HG03175 (cell line): ENCODE measurements at regions not wholly inside any gene's neighbourhood (a gene's known extent, or its start where the extent isn't known, plus 50 kb on each side); places are given as distances from the start of the nearest gene placed in this dataset.
"Not testable (repeated sequence)": the region's sequence is repeated elsewhere in the genome, so short reads cannot be mapped to it uniquely, and the experiment has no call there.

Experiments
- ATAC-seq: cut with Tn5 transposase; IDR thresholded peaks from one replicate; pipeline ENCODE4 v1.9.1; 2021; ENCODE audit warnings: mild to moderate bottlenecking, moderate library complexity; ENCODE audit not compliant: unreplicated experiment

DNA sequence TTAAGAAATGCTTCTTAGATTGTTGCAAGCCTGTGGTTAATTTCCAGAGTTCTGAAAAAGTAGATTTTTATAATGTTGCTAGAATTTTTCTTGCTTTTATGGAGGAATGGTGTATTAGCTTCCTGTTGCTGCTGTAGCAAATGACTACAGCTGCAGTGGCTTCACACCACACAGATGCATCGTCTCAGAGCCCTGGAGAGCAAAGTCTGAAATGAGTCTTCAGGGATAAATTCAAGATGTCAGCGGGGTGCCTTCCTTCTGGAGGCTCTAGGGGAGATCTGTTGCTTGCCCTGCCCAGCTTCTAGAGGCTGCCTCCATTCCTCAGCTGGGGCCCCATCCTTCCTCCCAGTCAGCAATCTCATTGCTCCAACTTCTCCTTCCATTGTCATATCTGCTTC lies 187.8 kb downstream of the ZNF516 start:
- ATAC-seq, result no peak

DNA sequence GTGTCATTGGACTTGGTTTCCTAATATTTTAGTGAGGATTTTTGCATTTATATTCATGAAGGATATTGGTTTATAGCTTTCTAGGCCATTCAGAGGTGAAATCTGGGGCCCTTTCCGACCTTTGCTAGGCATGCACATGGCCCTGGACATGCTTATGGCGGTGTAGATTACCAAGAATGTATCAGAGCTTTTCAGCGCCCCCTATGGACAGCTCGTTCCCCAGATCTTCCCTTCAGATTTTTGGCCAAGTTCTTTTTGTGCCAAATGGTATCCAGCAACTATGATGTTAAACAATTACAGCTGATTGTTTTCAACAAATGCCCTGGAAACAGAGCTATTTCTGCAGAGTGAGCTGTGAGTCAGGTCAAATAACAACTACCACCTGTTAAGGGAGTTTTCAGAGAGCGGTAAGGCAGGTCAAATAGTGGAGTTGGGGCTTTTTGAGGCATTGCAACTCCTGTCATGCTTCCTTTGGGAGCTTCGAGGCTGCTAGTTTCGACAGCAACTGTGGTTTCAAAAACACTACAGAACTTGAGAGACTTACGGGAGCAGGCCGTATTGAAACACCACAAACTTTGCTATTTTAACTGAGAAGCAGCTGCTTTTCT lies 188.3 kb downstream of the ZNF516 start:
- no peak for ATAC-seq

GRCh38 chr18:76285866-76286265 lies 209.2 kb downstream of the ZNF516 start:
- no peak for ATAC-seq

- ATAC-seq, result no peak
Observed at GRCh38 chr18:76281565-76281964, 213.5 kb downstream of the ZNF516 start.

DNA sequence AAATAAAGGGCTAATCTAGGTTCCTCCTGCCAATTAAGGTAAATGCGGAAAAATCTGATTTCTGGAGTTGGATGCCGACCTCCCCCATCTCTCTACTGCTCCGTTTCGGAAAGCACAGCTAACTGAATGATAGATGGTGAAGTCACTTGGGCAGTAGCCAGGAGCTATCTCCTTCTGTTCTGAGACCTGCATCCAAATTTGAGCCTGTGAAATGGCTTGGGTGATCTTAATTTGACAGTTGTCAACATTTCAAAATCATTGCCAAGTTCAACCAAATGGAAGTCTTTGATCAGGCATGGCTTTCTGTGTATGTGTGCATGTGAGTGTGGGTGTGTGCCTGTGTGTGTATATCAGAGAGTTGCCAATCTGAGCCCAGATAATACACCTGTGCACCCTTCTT lies 217.2 kb downstream of the ZNF516 start:
- no peak for ATAC-seq

- no peak for ATAC-seq
Observed at GRCh38 chr18:76275727-76276313, 219.2 kb downstream of the ZNF516 start.

GRCh38 chr18:76274468-76275289 lies 220.4 kb downstream of the ZNF516 start:
- ATAC-seq, result no peak

DNA sequence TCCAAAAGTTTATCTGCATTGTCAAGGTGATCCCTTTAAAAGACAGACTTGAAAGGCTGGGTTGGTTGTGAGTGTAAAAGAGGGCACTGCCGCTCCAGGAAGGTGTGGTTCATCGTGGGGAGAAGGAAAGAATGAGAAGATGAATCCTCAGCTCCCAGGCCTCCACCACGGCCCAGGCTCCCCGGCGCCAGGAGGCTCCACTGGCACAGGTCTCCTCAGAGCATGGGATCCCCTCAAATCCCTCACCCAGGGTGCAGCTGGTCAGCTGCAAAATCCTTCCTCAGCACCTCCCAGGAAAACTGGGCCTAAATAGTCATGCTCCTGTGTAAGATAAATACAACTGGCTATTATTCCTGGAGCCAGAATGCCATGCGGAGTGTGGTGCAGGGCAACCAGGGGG lies 221.1 kb downstream of the ZNF516 start:
- no peak for ATAC-seq

- ATAC-seq, result no peak
Observed at GRCh38 chr18:76273036-76273545, 222.0 kb downstream of the ZNF516 start.

DNA sequence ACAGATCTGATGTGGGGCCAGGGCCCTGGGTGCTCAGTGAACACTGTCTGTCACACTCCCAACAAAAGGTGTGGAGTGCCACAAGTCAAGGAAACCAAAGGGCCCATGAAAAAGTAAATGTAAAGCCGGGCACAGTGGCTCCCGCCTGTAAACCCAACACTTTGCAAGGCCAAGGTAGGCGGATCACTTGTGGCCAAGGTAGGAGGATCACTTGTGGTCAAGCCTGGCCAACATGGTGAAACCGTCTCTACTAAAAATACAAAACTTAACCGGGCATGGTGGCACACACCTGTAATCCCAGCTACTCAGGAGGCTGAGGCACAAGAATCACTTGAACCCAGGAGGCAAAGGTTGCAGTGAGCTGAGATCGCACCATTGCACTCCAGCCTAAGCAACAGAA lies 227.6 kb downstream of the ZNF516 start:
- not testable (repeated sequence) for ATAC-seq

GRCh38 chr18:76266236-76266991 lies 228.6 kb downstream of the ZNF516 start:
- ATAC-seq, result no peak

GRCh38 chr18:76265497-76266235 lies 229.4 kb downstream of the ZNF516 start:
- no peak for ATAC-seq

GRCh38 chr18:76264876-76265250 lies 230.2 kb downstream of the ZNF516 start:
- no peak for ATAC-seq

DNA sequence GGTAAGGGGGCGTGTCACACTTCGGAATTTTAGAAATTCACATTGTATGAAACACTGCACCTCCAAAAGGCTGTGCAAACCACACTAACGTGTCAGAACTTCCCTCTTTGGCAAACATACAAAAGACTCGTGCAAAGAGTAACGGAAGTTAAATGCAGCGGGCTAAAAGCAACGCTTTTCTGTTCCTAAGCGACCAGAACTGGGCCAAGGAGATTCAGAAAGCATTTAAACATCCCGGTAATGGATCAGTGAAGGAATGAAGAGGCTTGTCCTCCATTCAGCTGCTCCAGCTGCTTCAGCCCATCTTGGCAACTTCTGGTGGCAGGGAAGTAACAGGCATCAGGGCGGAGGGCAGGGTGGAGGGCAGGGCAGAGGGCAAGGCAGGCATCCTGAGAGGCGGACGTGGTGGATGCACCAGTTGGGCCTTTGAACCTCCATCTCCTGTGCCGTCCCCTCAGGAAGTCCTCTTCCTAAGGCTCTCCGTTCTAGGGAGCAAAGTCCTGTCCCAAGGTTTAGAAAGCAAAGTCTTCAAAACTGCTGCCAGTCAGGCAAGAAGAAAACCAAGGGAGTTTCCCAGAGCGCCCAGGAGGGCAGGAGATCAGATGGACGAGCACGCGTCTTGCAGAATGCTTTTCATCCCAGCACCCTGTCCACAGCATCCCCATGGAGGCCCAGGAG lies 230.7 kb downstream of the ZNF516 start:
- ATAC-seq, result no peak

DNA sequence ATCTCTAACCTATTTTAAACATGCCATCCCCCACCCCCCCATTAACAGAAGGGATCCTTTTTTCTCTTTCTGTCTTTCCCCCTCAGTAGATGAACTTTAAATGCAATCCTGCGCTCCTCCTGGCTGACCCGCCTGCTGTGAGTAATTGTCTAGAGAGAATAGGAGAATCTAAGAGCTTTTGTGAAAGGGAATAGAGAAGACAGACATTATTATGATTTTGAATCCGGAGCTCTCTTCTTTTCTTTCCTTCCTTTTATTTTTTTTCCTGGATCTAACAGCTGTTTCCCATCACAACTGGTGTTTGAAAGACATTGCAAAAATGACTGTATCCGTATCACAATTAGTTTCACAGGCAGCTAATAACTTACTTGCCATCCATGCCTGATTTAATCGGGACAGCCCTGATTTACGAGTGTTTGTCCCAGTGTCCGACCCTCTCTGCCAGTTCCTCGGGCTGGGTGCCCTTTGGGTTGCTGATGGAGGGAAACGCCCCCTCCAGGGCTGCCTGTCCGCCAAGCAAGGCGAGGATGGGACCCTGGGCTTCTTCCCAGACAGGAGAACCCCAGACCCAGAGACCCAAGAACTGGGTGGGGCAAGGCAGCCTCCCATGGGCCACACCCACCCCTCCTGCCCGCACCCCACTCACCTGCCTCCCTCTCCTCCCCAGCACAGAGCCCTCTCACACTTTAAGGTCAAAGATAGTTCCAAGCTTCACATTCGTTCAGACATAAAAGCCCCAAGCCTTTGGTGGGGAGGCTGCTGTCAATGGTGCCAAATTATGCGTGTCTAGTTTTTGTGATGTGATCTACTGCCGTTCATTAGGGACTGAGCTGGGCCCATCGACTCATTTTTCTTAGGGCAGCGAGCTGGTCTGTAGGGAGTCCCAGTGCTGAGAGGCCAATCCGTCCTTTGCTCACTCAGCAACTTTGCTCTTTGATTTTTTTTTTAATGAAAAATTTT lies 231.7 kb downstream of the ZNF516 start:
- ATAC-seq, result no peak

DNA sequence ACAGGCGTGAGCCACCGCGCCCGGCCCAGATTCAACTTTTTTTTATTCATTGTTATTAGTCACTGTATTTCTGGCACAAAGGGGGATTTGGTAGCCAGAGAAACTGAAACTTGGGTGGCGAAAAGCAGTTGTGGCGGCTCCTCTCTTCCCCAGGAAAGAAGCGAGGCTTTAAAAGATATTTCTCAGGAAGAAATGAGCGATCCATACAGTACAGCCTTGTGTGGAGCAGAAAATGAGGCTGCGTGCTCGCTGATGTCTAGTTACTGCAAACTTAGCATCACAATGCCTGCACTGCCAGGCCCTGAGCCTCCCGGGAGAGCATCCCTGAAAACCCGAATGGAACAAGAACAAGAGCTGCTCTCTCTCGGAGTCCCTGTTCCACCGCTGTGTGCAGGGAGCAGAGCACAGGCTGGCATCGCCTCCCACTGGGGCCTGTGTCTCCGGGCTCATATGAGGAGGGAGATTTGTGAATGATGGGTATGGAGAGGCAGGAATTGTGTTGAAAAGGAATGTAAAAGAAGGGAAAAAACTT lies 234.0 kb downstream of the ZNF516 start:
- ATAC-seq, result no peak

- ATAC-seq, result no peak
Observed at GRCh38 chr18:76259711-76260110, 235.3 kb downstream of the ZNF516 start.

DNA sequence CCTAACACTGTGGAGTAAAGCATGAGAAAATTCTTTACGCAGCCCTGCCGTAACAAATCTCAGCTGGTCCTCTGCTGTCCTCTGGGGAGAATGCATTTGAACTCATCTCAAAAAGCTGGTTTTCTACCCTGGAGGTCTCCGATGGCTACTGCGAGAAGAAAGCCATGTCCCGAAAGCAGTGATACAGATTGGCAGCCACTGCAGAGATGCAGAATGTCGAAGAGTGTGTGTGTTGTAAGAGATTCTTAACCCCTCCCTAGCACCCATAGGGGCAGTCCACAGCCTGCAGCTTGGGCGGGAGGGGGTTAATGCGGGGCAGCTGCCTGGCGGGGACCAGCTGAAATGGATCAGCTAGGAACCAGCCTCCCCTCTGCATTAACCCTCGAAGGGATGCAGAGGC lies 235.9 kb downstream of the ZNF516 start:
- no peak for ATAC-seq

DNA sequence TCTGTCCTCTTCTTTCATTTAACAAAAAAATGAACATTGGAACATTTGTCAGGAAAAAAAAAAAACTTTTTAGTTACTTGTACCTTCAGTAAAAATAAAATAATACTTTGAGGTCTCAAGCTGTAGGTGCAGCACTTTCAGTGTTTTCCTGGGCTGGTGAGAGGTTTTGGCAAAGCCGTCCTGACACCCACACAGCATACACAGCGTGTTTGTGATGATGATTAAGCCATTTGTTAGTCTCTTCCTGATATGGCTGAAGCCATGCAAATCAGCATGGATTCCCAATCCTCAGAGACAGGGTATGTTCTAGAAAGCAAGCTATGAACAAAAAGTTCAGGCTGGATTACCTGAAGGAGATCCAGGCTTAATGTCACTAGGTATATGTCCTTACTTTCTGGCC lies 236.8 kb downstream of the ZNF516 start:
- no peak for ATAC-seq
